ENCODE measurements at regions not wholly inside any gene's neighbourhood (a gene's known extent, or its start where the extent isn't known, plus 50 kb on each side); places are given as distances from the start of the nearest gene placed in this dataset.
"Not testable (repeated sequence)": the region's sequence is repeated elsewhere in the genome, so short reads cannot be mapped to it uniquely, and the experiment has no call there.

GRCh38 chr12:131233850-131234789 lies 280.4 kb downstream of the ADGRD1 start:
- TF ChIP-seq, protein P1, sequence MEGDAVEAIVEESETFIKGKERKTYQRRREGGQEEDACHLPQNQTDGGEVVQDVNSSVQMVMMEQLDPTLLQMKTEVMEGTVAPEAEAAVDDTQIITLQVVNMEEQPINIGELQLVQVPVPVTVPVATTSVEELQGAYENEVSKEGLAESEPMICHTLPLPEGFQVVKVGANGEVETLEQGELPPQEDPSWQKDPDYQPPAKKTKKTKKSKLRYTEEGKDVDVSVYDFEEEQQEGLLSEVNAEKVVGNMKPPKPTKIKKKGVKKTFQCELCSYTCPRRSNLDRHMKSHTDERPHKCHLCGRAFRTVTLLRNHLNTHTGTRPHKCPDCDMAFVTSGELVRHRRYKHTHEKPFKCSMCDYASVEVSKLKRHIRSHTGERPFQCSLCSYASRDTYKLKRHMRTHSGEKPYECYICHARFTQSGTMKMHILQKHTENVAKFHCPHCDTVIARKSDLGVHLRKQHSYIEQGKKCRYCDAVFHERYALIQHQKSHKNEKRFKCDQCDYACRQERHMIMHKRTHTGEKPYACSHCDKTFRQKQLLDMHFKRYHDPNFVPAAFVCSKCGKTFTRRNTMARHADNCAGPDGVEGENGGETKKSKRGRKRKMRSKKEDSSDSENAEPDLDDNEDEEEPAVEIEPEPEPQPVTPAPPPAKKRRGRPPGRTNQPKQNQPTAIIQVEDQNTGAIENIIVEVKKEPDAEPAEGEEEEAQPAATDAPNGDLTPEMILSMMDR (IDR thresholded peaks at IDR 0.05), result not testable (repeated sequence)
- not testable (repeated sequence) for TF ChIP-seq POLR2A (IDR thresholded peaks at IDR 0.05)
